GM12878 (cell line): ENCODE measurements at regions not wholly inside any gene's neighbourhood (a gene's known extent, or its start where the extent isn't known, plus 50 kb on each side); places are given as distances from the start of the nearest gene placed in this dataset.

Source experiments
- CBFB ChIP-seq: IDR thresholded peaks from 2 replicates; pipeline ENCODE4 v1.6.1; 2016; ENCODE audit warnings: antibody characterized with exemption, low read depth
- TF ChIP-seq, protein P1 (sequence below), 3 experiments: IDR thresholded peaks in 2 of 3; conservative IDR thresholded peaks in 1 of 3; 2 replicates each; pipeline ENCODE4 v1.5.1; 2011; ENCODE audit warnings: low read depth in 3 of 3, low read length in 3 of 3, mild to moderate bottlenecking in 3 of 3, control low read depth in 2 of 3, moderate library complexity in 2 of 3, inconsistent platforms in 1 of 3, mixed read lengths in 1 of 3; ENCODE audit not compliant: control insufficient read depth in 2 of 3, insufficient read depth in 1 of 3; ENCODE audit errors: extremely low read depth in 1 of 3

DNA sequence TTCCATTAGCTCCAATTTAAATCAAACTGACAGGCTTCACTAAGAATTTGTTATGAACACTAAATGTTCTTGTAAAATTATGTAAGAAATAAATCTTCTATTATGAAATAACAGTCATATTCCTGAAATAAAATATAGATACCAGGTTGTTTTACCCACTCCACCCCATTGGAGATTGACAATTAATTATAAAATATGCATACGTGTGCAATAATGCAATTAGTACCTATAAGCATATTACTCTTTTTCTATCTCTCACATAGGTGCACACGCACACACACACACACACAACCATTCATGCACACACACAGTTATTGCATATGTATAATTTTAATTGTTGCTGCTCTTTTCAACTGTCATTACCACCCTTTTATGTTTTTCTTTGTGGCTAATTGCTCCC, 395.7 kb downstream of the SLITRK5 start:
- TF ChIP-seq CBFB, result no peak
- TF ChIP-seq, protein P1, sequence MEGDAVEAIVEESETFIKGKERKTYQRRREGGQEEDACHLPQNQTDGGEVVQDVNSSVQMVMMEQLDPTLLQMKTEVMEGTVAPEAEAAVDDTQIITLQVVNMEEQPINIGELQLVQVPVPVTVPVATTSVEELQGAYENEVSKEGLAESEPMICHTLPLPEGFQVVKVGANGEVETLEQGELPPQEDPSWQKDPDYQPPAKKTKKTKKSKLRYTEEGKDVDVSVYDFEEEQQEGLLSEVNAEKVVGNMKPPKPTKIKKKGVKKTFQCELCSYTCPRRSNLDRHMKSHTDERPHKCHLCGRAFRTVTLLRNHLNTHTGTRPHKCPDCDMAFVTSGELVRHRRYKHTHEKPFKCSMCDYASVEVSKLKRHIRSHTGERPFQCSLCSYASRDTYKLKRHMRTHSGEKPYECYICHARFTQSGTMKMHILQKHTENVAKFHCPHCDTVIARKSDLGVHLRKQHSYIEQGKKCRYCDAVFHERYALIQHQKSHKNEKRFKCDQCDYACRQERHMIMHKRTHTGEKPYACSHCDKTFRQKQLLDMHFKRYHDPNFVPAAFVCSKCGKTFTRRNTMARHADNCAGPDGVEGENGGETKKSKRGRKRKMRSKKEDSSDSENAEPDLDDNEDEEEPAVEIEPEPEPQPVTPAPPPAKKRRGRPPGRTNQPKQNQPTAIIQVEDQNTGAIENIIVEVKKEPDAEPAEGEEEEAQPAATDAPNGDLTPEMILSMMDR (IDR thresholded peaks at IDR 0.05 in 2 of 3, conservative IDR thresholded peaks at IDR 0.05 in 1 of 3; ENCODE audit: control insufficient read depth in 2 of 3, extremely low read depth in 1 of 3, insufficient read depth in 1 of 3, low read depth in 3 of 3, low read length in 3 of 3), result no peak
